IPS-18c (cell line): ENCODE measurements at regions not wholly inside any gene's neighbourhood (a gene's known extent, or its start where the extent isn't known, plus 50 kb on each side); places are given as distances from the start of the nearest gene placed in this dataset.

ENCODE experiments used
- H3K4me3 ChIP-seq: 2 replicates; pipeline ENCODE4 v1.7.0; 2013; ENCODE audit warnings: low read depth, mild to moderate bottlenecking, low read length, moderate library complexity; ENCODE audit not compliant: insufficient read depth
- H3K9me3 ChIP-seq: one replicate; pipeline ENCODE4 v1.6.1; 2013; ENCODE audit warnings: mild to moderate bottlenecking, low read length, moderate library complexity; ENCODE audit not compliant: control insufficient read depth, insufficient read depth

- no peak overlapping the region for H3K4me3 ChIP-seq
- no peaks in the 10 kb centered on the region for H3K9me3 ChIP-seq
These were observed 161.3 kb upstream of the GPR12 start for GRCh38 chr13:26921918-26922317.

GRCh38 chr13:26920614-26921355 lies 160.2 kb upstream of the GPR12 start:
- Histone ChIP-seq H3K9me3 (no peaks in the 10 kb centered on the region), H3K4me3 (no peak overlapping the region)

GRCh38 chr13:26919732-26920131 lies 159.1 kb upstream of the GPR12 start:
- H3K9me3 ChIP-seq: no peaks in the 10 kb centered on the region

GRCh38 chr13:26919311-26919710 lies 158.7 kb upstream of the GPR12 start:
- no peak overlapping the region for H3K4me3 ChIP-seq
- no peaks in the 10 kb centered on the region for H3K9me3 ChIP-seq

More at GRCh38 chr13:26919732-26920131, 159.1 kb upstream of the GPR12 start:
- no peak overlapping the region for H3K4me3 ChIP-seq

- Histone ChIP-seq H3K4me3 (no peak overlapping the region), H3K9me3 (no peaks in the 10 kb centered on the region)
These were observed 154.0 kb upstream of the GPR12 start for GRCh38 chr13:26914624-26915023.

- no peak overlapping the region for H3K4me3 ChIP-seq
- no peaks in the 10 kb centered on the region for H3K9me3 ChIP-seq
These were observed 153.6 kb upstream of the GPR12 start for GRCh38 chr13:26914148-26914547.

GRCh38 chr13:26910754-26911465 lies 150.3 kb upstream of the GPR12 start:
- Histone ChIP-seq H3K4me3 (no peak overlapping the region), H3K9me3 (no peaks in the 10 kb centered on the region)

GRCh38 chr13:26909477-26909876 lies 148.9 kb upstream of the GPR12 start:
- Histone ChIP-seq H3K9me3 (no peaks in the 10 kb centered on the region), H3K4me3 (no peak overlapping the region)

- H3K9me3 ChIP-seq: no peaks in the 10 kb centered on the region
- H3K4me3 ChIP-seq: no peak overlapping the region
These were observed 147.5 kb upstream of the GPR12 start for GRCh38 chr13:26908126-26908525.

GRCh38 chr13:26899202-26899601 lies 138.6 kb upstream of the GPR12 start:
- Histone ChIP-seq H3K9me3 (no peaks in the 10 kb centered on the region), H3K4me3 (no peak overlapping the region)

GRCh38 chr13:26897706-26898550 lies 137.3 kb upstream of the GPR12 start:
- Histone ChIP-seq H3K9me3 (no peaks in the 10 kb centered on the region), H3K4me3 (no peak overlapping the region)

GRCh38 chr13:26896986-26897668 lies 136.5 kb upstream of the GPR12 start:
- Histone ChIP-seq H3K4me3 (no peak overlapping the region), H3K9me3 (no peaks in the 10 kb centered on the region)

- no peaks in the 10 kb centered on the region for H3K9me3 ChIP-seq
These were observed 135.4 kb upstream of the GPR12 start for GRCh38 chr13:26895808-26896466.

GRCh38 chr13:26895081-26895807 lies 134.7 kb upstream of the GPR12 start:
- Histone ChIP-seq H3K4me3 (no peak overlapping the region), H3K9me3 (no peaks in the 10 kb centered on the region)

More at GRCh38 chr13:26895808-26896466, 135.4 kb upstream of the GPR12 start:
- no peak overlapping the region for H3K4me3 ChIP-seq

- no peak overlapping the region for H3K4me3 ChIP-seq
- H3K9me3 ChIP-seq: peaks cover 2% of the 10 kb centered on the region
These were observed 128.0 kb upstream of the GPR12 start for GRCh38 chr13:26888632-26889031.

- H3K9me3 ChIP-seq: peaks cover 2% of the 10 kb centered on the region
- H3K4me3 ChIP-seq: no peak overlapping the region
These were observed 127.0 kb upstream of the GPR12 start for GRCh38 chr13:26887594-26887993.
